ENCODE measurements at regions not wholly inside any gene's neighbourhood (a gene's known extent, or its start where the extent isn't known, plus 50 kb on each side); places are given as distances from the start of the nearest gene placed in this dataset.

GRCh38 chr2:134031539-134031938, 222.3 kb upstream of the MGAT5 start:
- TF ChIP-seq CTCF (IDR thresholded peaks at IDR 0.05): no peak
- TF ChIP-seq POLR2AphosphoS5 (IDR thresholded peaks at IDR 0.05): no peak
